Astrocyte (in vitro differentiated cells and primary cell): ENCODE measurements at regions not wholly inside any gene's neighbourhood (a gene's known extent, or its start where the extent isn't known, plus 50 kb on each side); places are given as distances from the start of the nearest gene placed in this dataset.

ENCODE experiments used
- DNase-seq: peaks from one replicate; pipeline ENCODE4 v3.0.0-alpha.2; 2010; ENCODE audit warnings: low read depth
- FAIRE-seq: peaks from 2 replicates; lab custom pipeline; 2011; peaks lifted over from hg19 to GRCh38; lab: Jason Lieb, UNC
- H2AFZ ChIP-seq: 2 replicates; pipeline ENCODE4 v1.6.0; 2012; ENCODE audit warnings: low read depth, low read length, inconsistent platforms
- H3K27ac ChIP-seq: 2 replicates; pipeline ENCODE4 v1.5.1; 2011; ENCODE audit warnings: low read depth, low read length, inconsistent platforms
- H3K27me3 ChIP-seq: 2 replicates; pipeline ENCODE4 v1.6.0; 2011; ENCODE audit warnings: low read length, inconsistent platforms; ENCODE audit not compliant: insufficient read depth
- H3K36me3 ChIP-seq: 2 replicates; pipeline ENCODE4 v1.5.1; 2011; ENCODE audit warnings: low read length, inconsistent platforms; ENCODE audit not compliant: insufficient read depth
- H3K4me1 ChIP-seq: 2 replicates; pipeline ENCODE4 v1.5.1; 2011; ENCODE audit warnings: low read length, inconsistent platforms; ENCODE audit not compliant: insufficient read depth
- H3K4me2 ChIP-seq: 2 replicates; pipeline ENCODE4 v1.6.0; 2012; ENCODE audit warnings: low read length, inconsistent platforms
- H3K4me3 ChIP-seq: 2 replicates; pipeline ENCODE4 v1.5.1; 2011; ENCODE audit warnings: low read depth, mild to moderate bottlenecking, low read length, inconsistent platforms; ENCODE audit not compliant: insufficient read depth
- H3K79me2 ChIP-seq: 2 replicates; pipeline ENCODE4 v1.6.0; 2012; ENCODE audit warnings: mild to moderate bottlenecking, low read length, inconsistent platforms; ENCODE audit not compliant: insufficient read depth
- H3K9ac ChIP-seq: 2 replicates; pipeline ENCODE4 v1.6.0; 2012; ENCODE audit warnings: mild to moderate bottlenecking, low read length, inconsistent platforms
- H3K9me3 ChIP-seq: 2 replicates; pipeline ENCODE4 v1.5.1; 2012; ENCODE audit warnings: low read depth, mild to moderate bottlenecking, low read length, inconsistent platforms; ENCODE audit not compliant: insufficient read depth
- H4K20me1 ChIP-seq: 2 replicates; pipeline ENCODE4 v1.6.0; 2012; ENCODE audit warnings: low read length, inconsistent platforms; ENCODE audit not compliant: insufficient read depth
- H3K27ac Mint-ChIP-seq: one replicate; pipeline ENCODE4 v1.8.0; 2021; ENCODE audit warnings: mild to moderate bottlenecking, mixed read lengths; ENCODE audit not compliant: unreplicated experiment
- H3K27me3 Mint-ChIP-seq: one replicate; pipeline ENCODE4 v1.8.0; 2021; ENCODE audit warnings: low read depth, mixed read lengths; ENCODE audit not compliant: unreplicated experiment
- H3K36me3 Mint-ChIP-seq: one replicate; pipeline ENCODE4 v1.8.0; 2021; ENCODE audit warnings: low read depth, mixed read lengths; ENCODE audit not compliant: unreplicated experiment
- H3K4me1 Mint-ChIP-seq: one replicate; pipeline ENCODE4 v1.8.0; 2021; ENCODE audit warnings: low read depth, mixed read lengths; ENCODE audit not compliant: unreplicated experiment
- H3K4me3 Mint-ChIP-seq: one replicate; pipeline ENCODE4 v1.8.0; 2021; ENCODE audit warnings: mild to moderate bottlenecking, moderate library complexity, mixed read lengths; ENCODE audit not compliant: unreplicated experiment
- H3K9me3 Mint-ChIP-seq: one replicate; pipeline ENCODE4 v1.8.0; 2021; ENCODE audit warnings: mild to moderate bottlenecking, mixed read lengths; ENCODE audit not compliant: unreplicated experiment
- EZH2 ChIP-seq: IDR thresholded peaks from 2 replicates; pipeline ENCODE4 v1.6.1; 2012; ENCODE audit warnings: mild to moderate bottlenecking, low read length, inconsistent platforms; ENCODE audit not compliant: insufficient read depth
- TF ChIP-seq, protein P1 (sequence below): IDR thresholded peaks from 2 replicates; pipeline ENCODE4 v1.5.1; 2011; ENCODE audit warnings: low read depth, mild to moderate bottlenecking, inconsistent platforms, low read length, moderate library complexity; ENCODE audit not compliant: insufficient read depth

DNA sequence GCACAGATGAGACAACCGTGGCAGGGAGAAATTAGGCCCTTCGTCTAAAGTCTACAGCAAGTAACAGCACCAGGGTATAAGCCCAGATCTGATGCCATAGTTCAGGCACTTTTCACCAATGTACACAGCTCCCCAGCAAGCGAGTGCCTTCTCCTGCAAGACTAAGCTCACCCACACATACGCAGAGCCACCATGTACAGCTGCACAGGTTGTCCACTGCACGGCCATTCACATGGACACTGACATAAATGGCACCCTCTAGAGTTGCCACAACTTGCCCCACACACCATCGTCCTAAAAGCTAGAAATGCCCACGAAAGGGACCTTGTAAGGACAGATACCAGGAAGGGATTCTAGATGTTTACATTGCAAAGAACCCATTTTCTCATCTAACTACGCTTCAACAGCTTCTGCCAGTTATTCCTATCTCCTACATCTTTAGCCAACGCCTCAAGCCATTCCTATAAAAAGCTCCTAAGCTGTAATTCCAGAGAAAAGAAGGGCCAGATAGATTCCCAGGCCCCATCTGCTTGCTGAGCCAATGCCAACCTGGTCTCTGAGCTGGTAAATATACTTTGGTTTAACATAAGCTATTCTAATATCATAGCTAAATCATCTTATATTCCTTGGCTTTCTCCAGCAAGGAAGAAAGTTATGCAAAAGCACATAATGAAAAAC is 174.0 kb upstream of the KAZN start:
- TF ChIP-seq, protein P1, sequence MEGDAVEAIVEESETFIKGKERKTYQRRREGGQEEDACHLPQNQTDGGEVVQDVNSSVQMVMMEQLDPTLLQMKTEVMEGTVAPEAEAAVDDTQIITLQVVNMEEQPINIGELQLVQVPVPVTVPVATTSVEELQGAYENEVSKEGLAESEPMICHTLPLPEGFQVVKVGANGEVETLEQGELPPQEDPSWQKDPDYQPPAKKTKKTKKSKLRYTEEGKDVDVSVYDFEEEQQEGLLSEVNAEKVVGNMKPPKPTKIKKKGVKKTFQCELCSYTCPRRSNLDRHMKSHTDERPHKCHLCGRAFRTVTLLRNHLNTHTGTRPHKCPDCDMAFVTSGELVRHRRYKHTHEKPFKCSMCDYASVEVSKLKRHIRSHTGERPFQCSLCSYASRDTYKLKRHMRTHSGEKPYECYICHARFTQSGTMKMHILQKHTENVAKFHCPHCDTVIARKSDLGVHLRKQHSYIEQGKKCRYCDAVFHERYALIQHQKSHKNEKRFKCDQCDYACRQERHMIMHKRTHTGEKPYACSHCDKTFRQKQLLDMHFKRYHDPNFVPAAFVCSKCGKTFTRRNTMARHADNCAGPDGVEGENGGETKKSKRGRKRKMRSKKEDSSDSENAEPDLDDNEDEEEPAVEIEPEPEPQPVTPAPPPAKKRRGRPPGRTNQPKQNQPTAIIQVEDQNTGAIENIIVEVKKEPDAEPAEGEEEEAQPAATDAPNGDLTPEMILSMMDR = no peak
- no peak for TF ChIP-seq EZH2
- Histone ChIP-seq H3K4me2 (no peak overlapping the region), H3K27me3 (no peaks in the 10 kb centered on the region)

DNA sequence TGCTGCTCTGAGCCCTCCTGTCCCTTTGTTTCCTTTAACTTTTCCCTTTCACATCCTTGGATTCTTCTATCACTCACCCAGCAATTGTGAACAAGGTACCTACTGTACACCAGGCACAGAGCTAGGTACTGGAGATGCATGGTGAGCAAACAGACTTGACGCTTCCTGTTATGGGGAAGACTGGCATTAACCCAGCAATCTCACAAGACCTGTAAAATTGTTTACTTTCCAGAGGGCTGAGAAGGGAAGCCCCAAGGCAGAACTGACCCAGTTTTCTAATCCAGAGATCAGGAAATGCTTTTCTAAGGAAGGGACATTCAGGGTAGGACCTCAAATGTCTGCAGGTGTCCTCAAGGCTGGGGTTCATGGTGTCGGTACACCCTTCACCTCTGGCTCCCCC is 171.6 kb upstream of the KAZN start:
- H3K4me1 Mint-ChIP-seq = no peaks in the 10 kb centered on the region

More for the DNA sequence above, 174.0 kb upstream of the KAZN start:
- Histone ChIP-seq H3K4me1 (no peaks in the 10 kb centered on the region), H3K9me3 (no peaks in the 10 kb centered on the region), H3K79me2 (no peaks in the 10 kb centered on the region), H4K20me1 (no peaks in the 10 kb centered on the region), H3K36me3 (no peaks in the 10 kb centered on the region), H3K27ac (no peak overlapping the region), H3K9ac (no peak overlapping the region), H2AFZ (no peak overlapping the region), H3K4me3 (no peak overlapping the region)
- DNase-seq (no peak), FAIRE-seq (no peak)
- H3K27me3 Mint-ChIP-seq = peaks cover 14% of the 10 kb centered on the region
- no peak overlapping the region for H3K4me3 Mint-ChIP-seq
- peaks cover 8% of the 10 kb centered on the region for H3K9me3 Mint-ChIP-seq
- H3K36me3 Mint-ChIP-seq = no peaks in the 10 kb centered on the region
- no peak overlapping the region for H3K27ac Mint-ChIP-seq
- H3K4me1 Mint-ChIP-seq = no peaks in the 10 kb centered on the region

More for the DNA sequence above, 171.6 kb upstream of the KAZN start:
- FAIRE-seq = no peak
- H3K9me3 ChIP-seq = no peaks in the 10 kb centered on the region
- H3K27ac ChIP-seq = no peak overlapping the region
- no peaks in the 10 kb centered on the region for H3K36me3 Mint-ChIP-seq
- no peak overlapping the region for H3K4me3 ChIP-seq
- no peak for TF ChIP-seq EZH2
- TF ChIP-seq, protein P1 = no peak
- H3K27me3 ChIP-seq = no peaks in the 10 kb centered on the region
- H3K4me1 ChIP-seq = no peaks in the 10 kb centered on the region
- H3K4me3 Mint-ChIP-seq = no peak overlapping the region
- no peak overlapping the region for H3K27ac Mint-ChIP-seq
- no peaks in the 10 kb centered on the region for H4K20me1 ChIP-seq
- no peaks in the 10 kb centered on the region for H3K36me3 ChIP-seq
- H3K9ac ChIP-seq = no peak overlapping the region
- no peak overlapping the region for H2AFZ ChIP-seq
- DNase-seq = no peak
- peaks cover 4% of the 10 kb centered on the region for H3K9me3 Mint-ChIP-seq
- no peaks in the 10 kb centered on the region for H3K79me2 ChIP-seq
- peaks cover 28% of the 10 kb centered on the region for H3K27me3 Mint-ChIP-seq
- H3K4me2 ChIP-seq = no peak overlapping the region
